NCI-H446 (cell line): ENCODE measurements at regions not wholly inside any gene's neighbourhood (a gene's known extent, or its start where the extent isn't known, plus 50 kb on each side); places are given as distances from the start of the nearest gene placed in this dataset.
"Not testable (repeated sequence)": the region's sequence is repeated elsewhere in the genome, so short reads cannot be mapped to it uniquely, and the experiment has no call there.

Source experiments
- DNase-seq, 2 experiments: peaks; one replicate each; lab custom pipeline; 2025; lab: John Stamatoyannopoulos, UW

- no peak for DNase-seq
Measured at GRCh38 chr14:42510071-42510470, 903.4 kb downstream of the LRFN5 start.

- DNase-seq: no peak
Measured at GRCh38 chr14:42508209-42508946, 901.7 kb downstream of the LRFN5 start.

- DNase-seq: no peak
Measured at GRCh38 chr14:42504433-42504832, 897.8 kb downstream of the LRFN5 start.

GRCh38 chr14:42499137-42499536 lies 892.5 kb downstream of the LRFN5 start:
- DNase-seq: no peak

GRCh38 chr14:42490536-42490935 lies 883.9 kb downstream of the LRFN5 start:
- no peak for DNase-seq

GRCh38 chr14:42488965-42489364 lies 882.3 kb downstream of the LRFN5 start:
- DNase-seq: no peak

- not testable (repeated sequence) for DNase-seq
Measured at GRCh38 chr14:42482345-42482971, 875.8 kb downstream of the LRFN5 start.

GRCh38 chr14:42481714-42482113 lies 875.0 kb downstream of the LRFN5 start:
- not testable (repeated sequence) for DNase-seq

GRCh38 chr14:42480255-42480654 lies 873.6 kb downstream of the LRFN5 start:
- no peak for DNase-seq

- no peak for DNase-seq
Measured at GRCh38 chr14:42475289-42475688, 868.6 kb downstream of the LRFN5 start.

- peak in 1 of 2 experiments; percentile 60 for DNase-seq
Measured at GRCh38 chr14:42470427-42470719, 863.7 kb downstream of the LRFN5 start.

- DNase-seq: peak; percentile 4 to 61
Measured at GRCh38 chr14:42469637-42470426, 863.2 kb downstream of the LRFN5 start.

GRCh38 chr14:42460673-42461072 lies 854.0 kb downstream of the LRFN5 start:
- no peak for DNase-seq

GRCh38 chr14:42459171-42459685 lies 852.6 kb downstream of the LRFN5 start:
- no peak for DNase-seq

GRCh38 chr14:42441615-42442014 lies 834.9 kb downstream of the LRFN5 start:
- DNase-seq: no peak

- DNase-seq: no peak
Measured at GRCh38 chr14:42437809-42438208, 831.1 kb downstream of the LRFN5 start.

GRCh38 chr14:42429401-42429800 lies 822.7 kb downstream of the LRFN5 start:
- DNase-seq: no peak

- DNase-seq: no peak
Measured at GRCh38 chr14:42428996-42429395, 822.3 kb downstream of the LRFN5 start.

- no peak for DNase-seq
Measured at GRCh38 chr14:42424501-42424900, 817.8 kb downstream of the LRFN5 start.

- DNase-seq: no peak
Measured at GRCh38 chr14:42421377-42422078, 814.9 kb downstream of the LRFN5 start.

- no peak for DNase-seq
Measured at GRCh38 chr14:42420071-42420470, 813.4 kb downstream of the LRFN5 start.

- no peak for DNase-seq
Measured at GRCh38 chr14:42407153-42407552, 800.5 kb downstream of the LRFN5 start.
